H1 (cell line): ENCODE measurements at regions not wholly inside any gene's neighbourhood (a gene's known extent, or its start where the extent isn't known, plus 50 kb on each side); places are given as distances from the start of the nearest gene placed in this dataset.

Source experiments
- BRCA1 ChIP-seq: IDR thresholded peaks from 2 replicates; pipeline ENCODE4 v1.6.1; 2012; ENCODE audit warnings: low read depth, low read length, improper control_type of control experiment
- GABPA ChIP-seq: IDR thresholded peaks from 2 replicates; pipeline ENCODE4 v1.6.1; 2011; ENCODE audit warnings: mild to moderate bottlenecking, low read length, moderate library complexity, borderline replicate concordance; ENCODE audit not compliant: insufficient read depth
- JUN ChIP-seq: IDR thresholded peaks from 2 replicates; pipeline ENCODE4 v1.6.1; 2011; ENCODE audit warnings: low read depth, mild to moderate bottlenecking, improper control_type of control experiment, low read length
- POLR2A ChIP-seq, 2 experiments: IDR thresholded peaks; 1 replicate in 1 of 2; 2 replicates in 1 of 2; pipeline ENCODE4 v1.6.1; 2011; ENCODE audit warnings: low read depth in 2 of 2, low read length in 2 of 2, mild to moderate bottlenecking in 2 of 2; ENCODE audit errors: control extremely low read depth in 1 of 2
- POLR2AphosphoS5 ChIP-seq: IDR thresholded peaks from 2 replicates; pipeline ENCODE4 v1.6.1; 2011; ENCODE audit warnings: low read depth, low read length
- SIX5 ChIP-seq: IDR thresholded peaks from 2 replicates; pipeline ENCODE4 v1.6.1; 2011; ENCODE audit warnings: mild to moderate bottlenecking, low read depth, low read length

- TF ChIP-seq BRCA1 (no peak), POLR2AphosphoS5 (no peak), GABPA (no peak), SIX5 (no peak), JUN (no peak), POLR2A (IDR thresholded peaks at IDR 0.05; ENCODE audit: control extremely low read depth in 1 of 2, low read depth in 2 of 2, low read length in 2 of 2) (no peak)
Observed at GRCh38 chr5:180436275-180436674, 57.9 kb upstream of the CNOT6 start (continued).
